CD14-positive monocyte (primary cell): ENCODE measurements at regions not wholly inside any gene's neighbourhood (a gene's known extent, or its start where the extent isn't known, plus 50 kb on each side); places are given as distances from the start of the nearest gene placed in this dataset.

Experiments
- DNase-seq, 3 donors: peaks; one replicate each; pipeline ENCODE4 v3.0.0-alpha.2; 2011 to 2022
- H2AFZ ChIP-seq: 2 replicates; pipeline ENCODE4 v1.6.0; 2012; ENCODE audit warnings: mild to moderate bottlenecking, low read depth, low read length, inconsistent platforms; ENCODE audit not compliant: insufficient read depth, poor library complexity, severe bottlenecking
- H3K27ac ChIP-seq, 2 donors: 1 replicate in 1 of 2; 2 replicates in 1 of 2; pipeline ENCODE4 v1.5.1; 2012 to 2013; ENCODE audit warnings: low read length in 2 of 2, control low read depth in 1 of 2, inconsistent platforms in 1 of 2, low read depth in 1 of 2, mild to moderate bottlenecking in 1 of 2
- H3K27me3 ChIP-seq, 2 donors: one replicate each; pipeline versions ENCODE4 v1.6.0 to v1.6.1; 2011 to 2013; ENCODE audit warnings: low read length in 2 of 2; ENCODE audit not compliant: control insufficient read depth in 2 of 2, insufficient read depth in 2 of 2
- H3K36me3 ChIP-seq, 2 donors: replicated peaks in 1 of 2; 1 replicate in 1 of 2; 2 replicates in 1 of 2; pipeline versions ENCODE4 v1.5.1 to v1.6.1; 2012 to 2013; ENCODE audit warnings: low read length in 2 of 2, control low read depth in 1 of 2, inconsistent platforms in 1 of 2, mild to moderate bottlenecking in 1 of 2; ENCODE audit not compliant: insufficient read depth in 2 of 2, control insufficient read depth in 1 of 2
- H3K4me1 ChIP-seq, 2 donors: 1 replicate in 1 of 2; 2 replicates in 1 of 2; pipeline versions ENCODE4 v1.5.1 to v1.6.1; 2012 to 2013; ENCODE audit warnings: low read length in 2 of 2, control low read depth in 1 of 2, inconsistent platforms in 1 of 2, mild to moderate bottlenecking in 1 of 2, moderate library complexity in 1 of 2; ENCODE audit not compliant: insufficient read depth in 2 of 2, control insufficient read depth in 1 of 2
- H3K4me2 ChIP-seq: replicated peaks from 2 replicates; pipeline ENCODE3; 2012; ENCODE audit warnings: low read length, moderate library complexity, mild to moderate bottlenecking; ENCODE audit not compliant: poor library complexity, severe bottlenecking; ENCODE audit errors: extremely low read depth
- H3K4me3 ChIP-seq, 3 experiments: fragments of 200-600 bp in 1 of 3; sonication (generic) in 1 of 3; replicated peaks in 1 of 3; 1 replicate in 2 of 3; 2 replicates in 1 of 3; pipeline ENCODE4 v1.5.1; 2011 to 2013; ENCODE audit warnings: low read length in 3 of 3, mild to moderate bottlenecking in 3 of 3, control low read depth in 2 of 3, low read depth in 2 of 3, inconsistent platforms in 1 of 3, moderate library complexity in 1 of 3
- H3K79me2 ChIP-seq: 2 replicates; pipeline ENCODE4 v1.6.0; 2012; ENCODE audit warnings: mild to moderate bottlenecking, control low read depth, inconsistent platforms, low read length, moderate library complexity; ENCODE audit not compliant: insufficient read depth
- H3K9ac ChIP-seq: 2 replicates; pipeline ENCODE4 v1.6.0; 2017; ENCODE audit warnings: low read length, mild to moderate bottlenecking; ENCODE audit not compliant: insufficient read depth, poor library complexity, severe bottlenecking
- H3K9me3 ChIP-seq, 2 donors: replicated peaks in 1 of 2; 1 replicate in 1 of 2; 2 replicates in 1 of 2; pipeline versions ENCODE4 v1.5.1 to v1.6.1; 2012 to 2013; ENCODE audit warnings: low read length in 2 of 2, control low read depth in 1 of 2; ENCODE audit not compliant: control insufficient read depth in 1 of 2, insufficient read depth in 1 of 2
- H4K20me1 ChIP-seq: 2 replicates; pipeline ENCODE4 v1.6.0; 2012; ENCODE audit warnings: mild to moderate bottlenecking, low read length, control low read depth, moderate library complexity; ENCODE audit not compliant: insufficient read depth
- H3K27ac Mint-ChIP-seq, 7 donors: one replicate each; pipeline ENCODE4 v1.8.0; 2020; ENCODE audit warnings: mild to moderate bottlenecking in 7 of 7, mixed read lengths in 7 of 7, moderate library complexity in 6 of 7, inconsistent platforms in 2 of 7
- H3K27me3 Mint-ChIP-seq, 3 donors: one replicate each; pipeline ENCODE4 v1.8.0; 2021 to 2022; ENCODE audit warnings: low read depth in 3 of 3, mild to moderate bottlenecking in 3 of 3, mixed read lengths in 3 of 3, moderate library complexity in 3 of 3, inconsistent platforms in 1 of 3
- H3K36me3 Mint-ChIP-seq, 2 donors: one replicate each; pipeline ENCODE4 v1.8.0; 2020; ENCODE audit warnings: mixed read lengths in 2 of 2, inconsistent platforms in 1 of 2, mild to moderate bottlenecking in 1 of 2
- H3K4me1 Mint-ChIP-seq: one replicate; pipeline ENCODE4 v1.8.0; 2020; ENCODE audit warnings: mild to moderate bottlenecking, mixed read lengths
- H3K4me3 Mint-ChIP-seq, 2 donors: one replicate each; pipeline ENCODE4 v1.8.0; 2020; ENCODE audit warnings: mild to moderate bottlenecking in 2 of 2, mixed read lengths in 2 of 2, moderate library complexity in 1 of 2
- H3K9me3 Mint-ChIP-seq, 7 donors: one replicate each; pipeline ENCODE4 v1.8.0; 2020 to 2022; ENCODE audit warnings: mixed read lengths in 7 of 7, mild to moderate bottlenecking in 6 of 7, moderate library complexity in 6 of 7, inconsistent platforms in 2 of 7
- CTCF ChIP-seq: fragments of 200-600 bp; IDR thresholded peaks from one replicate; pipeline ENCODE4 v1.8.0; 2022; ENCODE audit warnings: antibody characterized with exemption, mild to moderate bottlenecking
- WGBS: methylation state at CpG from one replicate; pipeline ENCODE4 v1.1.5; 2013; ENCODE audit warnings: missing lambda C conversion rate; ENCODE audit not compliant: insufficient coverage; 5-methylcytosine and 5-hydroxymethylcytosine counted together
- intact Hi-C, 2 donors: fragments of 100-400 bp; cut with micrococcal nuclease; formaldehyde crosslinking; loops; one replicate each; pipeline versions ENCODE4 v1.15.0 to v1.15.1; 2023

- H3K79me2 ChIP-seq: no peaks in the 10 kb centered on the region
- H3K4me1 ChIP-seq: no peaks in the 10 kb centered on the region
- H3K4me1 Mint-ChIP-seq: no peaks in the 10 kb centered on the region
- H3K27ac ChIP-seq: no peak overlapping the region
- H3K9ac ChIP-seq: no peak overlapping the region
- no peak overlapping the region for H2AFZ ChIP-seq
- no peaks in the 10 kb centered on the region for H4K20me1 ChIP-seq
- peaks cover 0 to 6% (median 3%) of the 10 kb centered on the region in 7 donors for H3K9me3 Mint-ChIP-seq
- no peaks in the 10 kb centered on the region for H3K36me3 Mint-ChIP-seq
- H3K9me3 ChIP-seq: no peaks in the 10 kb centered on the region
- 0% methylated on average over 3 of the region's 5 CpGs for WGBS
- TF ChIP-seq CTCF: no peak
- intact Hi-C loops: no loop called here
- H3K27me3 ChIP-seq: no peaks in the 10 kb centered on the region
- no peak overlapping the region for H3K4me2 ChIP-seq
- H3K4me3 ChIP-seq: no peak overlapping the region
- H3K27me3 Mint-ChIP-seq: no peaks in the 10 kb centered on the region
- H3K36me3 ChIP-seq: no peaks in the 10 kb centered on the region
- no peak overlapping the region for H3K4me3 Mint-ChIP-seq
- no peak for DNase-seq
- no peak overlapping the region for H3K27ac Mint-ChIP-seq
Observed at GRCh38 chr9:117936185-117937130, 232.3 kb downstream of the TLR4 start.

DNA sequence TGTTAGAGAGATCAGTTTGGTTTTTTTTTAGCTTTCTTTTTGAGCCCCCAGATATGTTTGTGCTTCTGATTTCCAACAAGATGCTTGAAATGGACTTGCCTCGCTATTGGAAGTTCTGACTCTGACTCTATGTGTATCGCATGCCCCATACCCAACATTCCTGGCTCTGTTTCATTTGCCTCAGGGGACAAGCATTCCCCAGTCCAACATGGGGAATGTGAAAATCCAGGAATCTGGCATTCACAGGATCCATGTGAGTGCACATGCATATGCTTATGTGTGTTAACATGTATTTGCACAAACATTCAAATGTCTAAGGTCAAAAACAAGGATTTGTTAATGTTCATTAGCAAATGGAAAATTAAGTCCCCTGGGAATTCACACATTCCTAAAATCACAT, 233.9 kb downstream of the TLR4 start:
- no peaks in the 10 kb centered on the region for H3K36me3 Mint-ChIP-seq
- no peak overlapping the region for H3K27ac ChIP-seq
- H2AFZ ChIP-seq: no peak overlapping the region
- DNase-seq: no peak
- H4K20me1 ChIP-seq: no peaks in the 10 kb centered on the region
- H3K4me1 ChIP-seq: no peaks in the 10 kb centered on the region
- no peaks in the 10 kb centered on the region for H3K4me1 Mint-ChIP-seq
- H3K9ac ChIP-seq: no peak overlapping the region
- intact Hi-C loops: no loop called here
- no CpG with 5 or more reads among the region's 2 CpGs for WGBS
- no peak overlapping the region for H3K27ac Mint-ChIP-seq
- H3K9me3 ChIP-seq: no peaks in the 10 kb centered on the region
- peaks cover 0 to 2% (median 0%) of the 10 kb centered on the region in 3 donors for H3K27me3 Mint-ChIP-seq
- H3K9me3 Mint-ChIP-seq: peaks cover 0 to 6% (median 2%) of the 10 kb centered on the region in 7 donors
- no peaks in the 10 kb centered on the region for H3K79me2 ChIP-seq
- no peaks in the 10 kb centered on the region for H3K27me3 ChIP-seq
- H3K4me3 ChIP-seq: no peak overlapping the region
- no peak for TF ChIP-seq CTCF
- H3K4me2 ChIP-seq: no peak overlapping the region
- H3K4me3 Mint-ChIP-seq: no peak overlapping the region
- no peaks in the 10 kb centered on the region for H3K36me3 ChIP-seq
